Endothelial cell of umbilical vein (primary cell): ENCODE measurements at regions not wholly inside any gene's neighbourhood (a gene's known extent, or its start where the extent isn't known, plus 50 kb on each side); places are given as distances from the start of the nearest gene placed in this dataset.

ENCODE experiments used
- EZH2 ChIP-seq: IDR thresholded peaks from 2 replicates; pipeline ENCODE4 v1.6.1; 2012; ENCODE audit warnings: borderline replicate concordance, low read depth, mild to moderate bottlenecking, moderate library complexity, low read length, inconsistent platforms; ENCODE audit not compliant: severe bottlenecking
- GATA2 ChIP-seq: IDR thresholded peaks from 2 replicates; pipeline ENCODE4 v1.7.0; 2011; ENCODE audit warnings: low read depth, mild to moderate bottlenecking, moderate library complexity, mixed read lengths, low read length; ENCODE audit not compliant: insufficient read length, insufficient read depth
- MYC ChIP-seq: IDR thresholded peaks from one replicate; pipeline ENCODE4 v1.6.1; 2011; ENCODE audit warnings: mild to moderate bottlenecking, low read depth, low read length
- POLR2A ChIP-seq: IDR thresholded peaks from 2 replicates; pipeline ENCODE4 v1.6.1; 2012; ENCODE audit warnings: low read depth, mild to moderate bottlenecking, control low read depth, low read length
- POLR2AphosphoS5 ChIP-seq: IDR thresholded peaks from 2 replicates; pipeline ENCODE4 v1.6.1; 2012; ENCODE audit warnings: low read depth, mild to moderate bottlenecking, control low read depth, low read length, moderate library complexity; ENCODE audit not compliant: insufficient read depth
- TF ChIP-seq, protein P1 (sequence below), 2 donors: IDR thresholded peaks; 1 replicate in 1 of 2; 2 replicates in 1 of 2; pipeline ENCODE4 v1.5.1; 2011; ENCODE audit warnings: low read length in 2 of 2, mild to moderate bottlenecking in 2 of 2, moderate library complexity in 2 of 2, control low read depth in 1 of 2, inconsistent platforms in 1 of 2, low read depth in 1 of 2; ENCODE audit not compliant: insufficient read depth in 1 of 2; ENCODE audit errors: extremely low read depth in 1 of 2
- TF ChIP-seq, protein P2 (sequence below): IDR thresholded peaks from 2 replicates; pipeline ENCODE4 v1.6.1; 2011; ENCODE audit not compliant: insufficient read depth, insufficient read length

DNA sequence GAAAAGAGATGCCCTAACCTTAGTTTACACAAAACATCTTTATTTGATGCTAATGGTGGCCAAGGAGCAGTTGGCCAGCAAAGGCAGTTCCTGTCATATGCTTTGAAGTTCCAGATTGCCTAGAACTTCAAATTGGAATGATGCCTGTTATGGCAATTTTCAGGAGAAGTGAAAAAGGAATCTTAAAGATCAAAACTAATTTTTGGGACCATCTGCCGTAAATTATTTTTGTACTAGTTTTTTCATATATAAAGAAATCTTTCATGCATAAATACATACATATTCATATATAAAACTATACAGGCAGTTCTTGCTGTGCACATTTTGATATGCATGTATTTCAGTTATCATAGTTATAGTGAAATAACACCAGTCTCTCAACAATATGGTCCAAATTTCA lies 1185.6 kb upstream of the FAM98A start:
- TF ChIP-seq GATA2 (no peak), POLR2A (no peak), POLR2AphosphoS5 (no peak), MYC (no peak), EZH2 (no peak)
- TF ChIP-seq, protein P1, sequence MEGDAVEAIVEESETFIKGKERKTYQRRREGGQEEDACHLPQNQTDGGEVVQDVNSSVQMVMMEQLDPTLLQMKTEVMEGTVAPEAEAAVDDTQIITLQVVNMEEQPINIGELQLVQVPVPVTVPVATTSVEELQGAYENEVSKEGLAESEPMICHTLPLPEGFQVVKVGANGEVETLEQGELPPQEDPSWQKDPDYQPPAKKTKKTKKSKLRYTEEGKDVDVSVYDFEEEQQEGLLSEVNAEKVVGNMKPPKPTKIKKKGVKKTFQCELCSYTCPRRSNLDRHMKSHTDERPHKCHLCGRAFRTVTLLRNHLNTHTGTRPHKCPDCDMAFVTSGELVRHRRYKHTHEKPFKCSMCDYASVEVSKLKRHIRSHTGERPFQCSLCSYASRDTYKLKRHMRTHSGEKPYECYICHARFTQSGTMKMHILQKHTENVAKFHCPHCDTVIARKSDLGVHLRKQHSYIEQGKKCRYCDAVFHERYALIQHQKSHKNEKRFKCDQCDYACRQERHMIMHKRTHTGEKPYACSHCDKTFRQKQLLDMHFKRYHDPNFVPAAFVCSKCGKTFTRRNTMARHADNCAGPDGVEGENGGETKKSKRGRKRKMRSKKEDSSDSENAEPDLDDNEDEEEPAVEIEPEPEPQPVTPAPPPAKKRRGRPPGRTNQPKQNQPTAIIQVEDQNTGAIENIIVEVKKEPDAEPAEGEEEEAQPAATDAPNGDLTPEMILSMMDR (IDR thresholded peaks at IDR 0.05; ENCODE audit: extremely low read depth in 1 of 2, insufficient read depth in 1 of 2, low read depth in 1 of 2, low read length in 2 of 2): no peak
- TF ChIP-seq, protein P2, sequence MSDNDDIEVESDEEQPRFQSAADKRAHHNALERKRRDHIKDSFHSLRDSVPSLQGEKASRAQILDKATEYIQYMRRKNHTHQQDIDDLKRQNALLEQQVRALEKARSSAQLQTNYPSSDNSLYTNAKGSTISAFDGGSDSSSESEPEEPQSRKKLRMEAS: no peak
